SK-N-SH (cell line): ENCODE measurements at regions not wholly inside any gene's neighbourhood (a gene's known extent, or its start where the extent isn't known, plus 50 kb on each side); places are given as distances from the start of the nearest gene placed in this dataset.

Experiments
- CTCF ChIA-PET: fragments of 300-600, 350-600 bp; formaldehyde crosslinking; extraction: SDS; loops from one replicate; lab custom pipeline; 2021; lab: Yijun Ruan, JAX
- POLR2A ChIA-PET: fragments of 350-600 bp; sonication (Branson Sonifier 250); formaldehyde crosslinking; extraction: SDS; loops from one replicate; lab custom pipeline; 2020; ENCODE audit warnings: antibody characterized with exemption, inconsistent platforms; lab: Yijun Ruan, JAX
- DNase-seq: peaks from one replicate; pipeline ENCODE4 v3.0.0; 2012
- H2AFZ ChIP-seq: fragments of 200-600 bp; sonication (generic); 2 replicates; pipeline ENCODE4 v1.8.1; 2016; ENCODE audit warnings: antibody characterized with exemption, mild to moderate bottlenecking, low read depth
- H3F3A ChIP-seq: fragments of 200-600 bp; sonication (generic); replicated peaks from 2 replicates; pipeline ENCODE3; 2016; ENCODE audit warnings: antibody characterized with exemption, mild to moderate bottlenecking; ENCODE audit not compliant: insufficient read depth
- H3K27ac ChIP-seq, 2 experiments: fragments of 200-500 bp in 1 of 2; fragments of 200-600 bp in 1 of 2; sonication (Bioruptor generic) in 1 of 2; sonication (generic), shearing (Covaris generic) in 1 of 2; 2 replicates each; pipeline versions ENCODE4 v1.5.1 to v1.6.1; 2014 to 2016; ENCODE audit warnings: low read depth in 2 of 2, inconsistent platforms in 1 of 2, low read length in 1 of 2, mild to moderate bottlenecking in 1 of 2, mixed read lengths in 1 of 2
- H3K27me3 ChIP-seq: fragments of 200-600 bp; sonication (generic), shearing (Covaris generic); 2 replicates; pipeline ENCODE4 v1.6.1; 2016; ENCODE audit warnings: mixed run types; ENCODE audit not compliant: insufficient read depth
- H3K36me3 ChIP-seq, 2 experiments: fragments of 200-500 bp in 1 of 2; fragments of 200-600 bp in 1 of 2; sonication (Bioruptor generic) in 1 of 2; sonication (generic) in 1 of 2; replicated peaks in 1 of 2; 2 replicates each; pipeline versions ENCODE3 to v1.5.1; 2014 to 2016; ENCODE audit warnings: low read length in 1 of 2, mild to moderate bottlenecking in 1 of 2; ENCODE audit not compliant: insufficient read depth in 2 of 2, control insufficient read depth in 1 of 2
- H3K4me1 ChIP-seq, 2 experiments: fragments of 200-500 bp in 1 of 2; fragments of 200-600 bp in 1 of 2; sonication (Bioruptor generic) in 1 of 2; sonication (generic), shearing (Covaris generic) in 1 of 2; 2 replicates each; pipeline versions ENCODE4 v1.5.1 to v1.6.1; 2014 to 2016; ENCODE audit warnings: low read depth in 1 of 2, low read length in 1 of 2, mixed run types in 1 of 2; ENCODE audit not compliant: insufficient read depth in 2 of 2, control insufficient read depth in 1 of 2
- H3K4me2 ChIP-seq: fragments of 200-600 bp; sonication (generic), shearing (Covaris generic); 2 replicates; pipeline ENCODE4 v1.6.1; 2017; ENCODE audit warnings: mixed run types
- H3K4me3 ChIP-seq, 2 experiments: fragments of 200-500 bp in 1 of 2; fragments of 200-600 bp in 1 of 2; sonication (Bioruptor generic) in 1 of 2; sonication (generic), shearing (Covaris generic) in 1 of 2; 2 replicates each; pipeline versions ENCODE4 v1.5.1 to v1.8.1; 2014 to 2016; ENCODE audit warnings: low read depth in 2 of 2, inconsistent platforms in 1 of 2, low read length in 1 of 2, mild to moderate bottlenecking in 1 of 2, mixed read lengths in 1 of 2, moderate library complexity in 1 of 2
- H3K79me2 ChIP-seq: fragments of 200-600 bp; sonication (generic); 2 replicates; pipeline ENCODE4 v1.8.1; 2017; ENCODE audit warnings: mild to moderate bottlenecking; ENCODE audit not compliant: insufficient read depth
- H3K9ac ChIP-seq: fragments of 200-600 bp; sonication (generic); 2 replicates; pipeline ENCODE4 v1.6.1; 2017; ENCODE audit warnings: mixed run types
- H3K9me2 ChIP-seq: fragments of 200-600 bp; sonication (generic); 2 replicates; pipeline ENCODE4 v1.6.1; 2017; ENCODE audit warnings: mixed run types
- H3K9me3 ChIP-seq: fragments of 200-600 bp; sonication (generic); 2 replicates; pipeline ENCODE4 v1.6.1; 2017; ENCODE audit warnings: mixed run types, mild to moderate bottlenecking, moderate library complexity
- H4K20me1 ChIP-seq: fragments of 200-600 bp; sonication (generic); 2 replicates; pipeline ENCODE4 v1.6.1; 2017; ENCODE audit warnings: mild to moderate bottlenecking, mixed run types; ENCODE audit not compliant: insufficient read depth
- CTCF ChIP-seq: fragments of 200-600 bp; sonication (generic); IDR thresholded peaks from 2 replicates; pipeline ENCODE4 v1.6.1; 2017; ENCODE audit warnings: antibody characterized with exemption, mild to moderate bottlenecking, moderate library complexity
- ELF1 ChIP-seq: IDR thresholded peaks from 2 replicates; pipeline ENCODE4 v1.4.0; 2012
- EZH2phosphoT487 ChIP-seq: fragments of 200-600 bp; sonication (generic); IDR thresholded peaks from 2 replicates; pipeline ENCODE4 v1.6.1; 2017; ENCODE audit warnings: low read depth, mixed run types, mild to moderate bottlenecking, antibody characterized with exemption, moderate library complexity, borderline replicate concordance
- FOSL2 ChIP-seq: IDR thresholded peaks from 2 replicates; pipeline ENCODE4 v1.4.0; 2012; ENCODE audit warnings: low read depth, mild to moderate bottlenecking, moderate library complexity, borderline replicate concordance
- FOXJ3 ChIP-seq: sonication (generic); formaldehyde crosslinking; IDR thresholded peaks from 2 replicates; pipeline ENCODE4 v1.5.1; 2020; ENCODE audit warnings: mild to moderate bottlenecking, missing genetic modification reagents
- FOXM1 ChIP-seq: IDR thresholded peaks from 2 replicates; pipeline ENCODE4 v1.4.0; 2012; ENCODE audit warnings: low read depth, mild to moderate bottlenecking
- GABPA ChIP-seq: IDR thresholded peaks from 2 replicates; pipeline ENCODE4 v1.4.0; 2012; ENCODE audit warnings: low read depth, mild to moderate bottlenecking
- JUND ChIP-seq: IDR thresholded peaks from 2 replicates; pipeline ENCODE4 v1.4.0; 2012
- MXI1 ChIP-seq: IDR thresholded peaks from 2 replicates; pipeline ENCODE4 v1.6.1; 2012; ENCODE audit warnings: mild to moderate bottlenecking, low read depth, low read length, improper control_type of control experiment
- NRF1 ChIP-seq: IDR thresholded peaks from 2 replicates; pipeline ENCODE4 v1.6.1; 2012; ENCODE audit warnings: low read depth, mild to moderate bottlenecking, low read length
- PBX3 ChIP-seq: IDR thresholded peaks from 2 replicates; pipeline ENCODE4; 2012
- POLR2AphosphoS5 ChIP-seq: IDR thresholded peaks from 2 replicates; pipeline ENCODE4 v1.6.1; 2012; ENCODE audit warnings: low read depth, low read length
- RCOR1 ChIP-seq: fragments of 150-350 bp; IDR thresholded peaks from 2 replicates; pipeline ENCODE4 v1.6.1; 2017; ENCODE audit warnings: antibody characterized with exemption, low read length
- RFX5 ChIP-seq: IDR thresholded peaks from 2 replicates; pipeline ENCODE4 v1.6.1; 2012; ENCODE audit warnings: mild to moderate bottlenecking, improper control_type of control experiment, low read length
- RXRA ChIP-seq: IDR thresholded peaks from 2 replicates; pipeline ENCODE4 v1.4.0; 2012; ENCODE audit warnings: low read depth, mild to moderate bottlenecking, borderline replicate concordance
- SMC3 ChIP-seq: IDR thresholded peaks from 2 replicates; pipeline ENCODE4 v1.6.1; 2012; ENCODE audit warnings: low read depth, low read length, improper control_type of control experiment
- TCF12 ChIP-seq: IDR thresholded peaks from 2 replicates; pipeline ENCODE4 v1.4.0; 2012
- USF2 ChIP-seq: fragments of 150-350 bp; IDR thresholded peaks from 2 replicates; pipeline ENCODE4 v1.6.1; 2017; ENCODE audit warnings: antibody characterized with exemption, low read length, low read depth, borderline replicate concordance
- WGBS: methylation state at CpG from one replicate; pipeline ENCODE4 v1.1.6; 2017; ENCODE audit warnings: low lambda C conversion rate; 5-methylcytosine and 5-hydroxymethylcytosine counted together

- H3K4me1 ChIP-seq, result no peaks in the 10 kb centered on the region
- no peak overlapping the region for H3K27ac ChIP-seq
- H3K36me3 ChIP-seq, result no peaks in the 10 kb centered on the region
- POLR2A ChIA-PET, result no interaction called here
- WGBS, result 17% methylated on average over 18 of the region's 28 CpGs
- no peak overlapping the region for H3K4me3 ChIP-seq
- H3K4me2 ChIP-seq, result no peak overlapping the region
- no peak for TF ChIP-seq USF2
- no peak for TF ChIP-seq CTCF
- TF ChIP-seq RXRA, result no peak
- TF ChIP-seq SMC3, result no peak
- no peak for TF ChIP-seq EZH2phosphoT487
- no peaks in the 10 kb centered on the region for H3K79me2 ChIP-seq
- no peak for DNase-seq
- H3K9me2 ChIP-seq, result no peaks in the 10 kb centered on the region
- CTCF ChIA-PET, result interaction anchor here (1.0 kb wide), 1 partner anchor 12 kb away, joined by 4 read pairs; no protein-coding TSS in a partner anchor
- H3K27me3 ChIP-seq, result no peaks in the 10 kb centered on the region
- H2AFZ ChIP-seq, result no peak overlapping the region
- no peaks in the 10 kb centered on the region for H3F3A ChIP-seq
- no peaks in the 10 kb centered on the region for H3K9me3 ChIP-seq
- no peaks in the 10 kb centered on the region for H4K20me1 ChIP-seq
- H3K9ac ChIP-seq, result no peak overlapping the region
Observed at GRCh38 chr1:2933431-2934155, 87.7 kb upstream of the ACTRT2 start.

- Histone ChIP-seq H3K79me2 (no peaks in the 10 kb centered on the region), H3K4me1 (no peaks in the 10 kb centered on the region), H3K27me3 (no peaks in the 10 kb centered on the region), H3K36me3 (no peaks in the 10 kb centered on the region), H3K27ac (no peak overlapping the region), H3K9me2 (no peaks in the 10 kb centered on the region), H2AFZ (no peak overlapping the region), H3K4me2 (no peak overlapping the region), H4K20me1 (no peaks in the 10 kb centered on the region), H3F3A (no peaks in the 10 kb centered on the region), H3K4me3 (no peak overlapping the region), H3K9ac (no peak overlapping the region), H3K9me3 (no peaks in the 10 kb centered on the region)
- 29% methylated on average over 7 of the region's 20 CpGs for WGBS
- DNase-seq, result no peak
- POLR2A ChIA-PET, result no interaction called here
- TF ChIP-seq FOXJ3 (CRISPR knock-in tag), result no peak
- CTCF ChIA-PET, result no interaction called here
Observed at GRCh38 chr1:2934156-2934540, 87.1 kb upstream of the ACTRT2 start.

GRCh38 chr1:2934642-2935081 lies 86.6 kb upstream of the ACTRT2 start:
- Histone ChIP-seq H3K4me3 (no peak overlapping the region), H3K4me2 (no peak overlapping the region), H3K9me3 (no peaks in the 10 kb centered on the region), H3K9ac (no peak overlapping the region), H3K27me3 (no peaks in the 10 kb centered on the region), H3K4me1 (no peaks in the 10 kb centered on the region), H3K36me3 (no peaks in the 10 kb centered on the region), H3K9me2 (no peaks in the 10 kb centered on the region), H2AFZ (no peak overlapping the region), H3K27ac (no peak overlapping the region), H3F3A (no peaks in the 10 kb centered on the region), H3K79me2 (no peaks in the 10 kb centered on the region), H4K20me1 (no peaks in the 10 kb centered on the region)
- no peak for DNase-seq
- ChIA-PET POLR2A (no interaction called here), CTCF (no interaction called here)
- WGBS, result 0% methylated on average over 1 of the region's 16 CpGs
- no peak for TF ChIP-seq RCOR1
- TF ChIP-seq USF2, result no peak
- no peak for TF ChIP-seq ELF1
- no peak for TF ChIP-seq JUND
- TF ChIP-seq PBX3, result no peak
- TF ChIP-seq NRF1, result no peak
- TF ChIP-seq GABPA, result no peak
- no peak for TF ChIP-seq TCF12
- TF ChIP-seq MXI1, result no peak
- TF ChIP-seq POLR2AphosphoS5, result no peak
- TF ChIP-seq FOXM1, result no peak
- no peak for TF ChIP-seq FOSL2
- no peak for TF ChIP-seq RFX5
